ENCODE measurements at regions not wholly inside any gene's neighbourhood (a gene's known extent, or its start where the extent isn't known, plus 50 kb on each side); places are given as distances from the start of the nearest gene placed in this dataset.

GRCh38 chr5:106698169-106698568, 972.6 kb downstream of the EFNA5 start:
- BruUV-seq (replicated peaks) = no TSS peak
- no peak for DNase-seq (ENCODE audit: low spot score)
- no peak overlapping the region for H2AFZ ChIP-seq (ENCODE audit: low read length)
- no peaks in the 10 kb centered on the region for H4K20me1 ChIP-seq (ENCODE audit: insufficient read depth, low read length)
- no peaks in the 10 kb centered on the region for H3K36me3 ChIP-seq (ENCODE audit: insufficient read depth, low read length)
- no peak overlapping the region for H3K4me3 ChIP-seq (ENCODE audit: low read depth, low read length, poor library complexity, severe bottlenecking)
- H3K79me2 ChIP-seq (ENCODE audit: insufficient read depth, low read depth, low read length) = no peaks in the 10 kb centered on the region
- ChIA-PET POLR2A (no interaction called here), CTCF (ENCODE audit: unreplicated experiment) (no interaction called here)
- no peaks in the 10 kb centered on the region for H3K4me1 ChIP-seq (ENCODE audit: insufficient read depth, low read length, poor library complexity, severe bottlenecking)
- no peak overlapping the region for H3K27ac ChIP-seq (ENCODE audit: low read depth, low read length, poor library complexity, severe bottlenecking)
- H3K4me2 ChIP-seq (ENCODE audit: low read length) = no peak overlapping the region
- TF ChIP-seq EZH2phosphoT487 (IDR thresholded peaks at IDR 0.05; ENCODE audit: borderline replicate concordance, low read depth, low read length) (no peak), CTCF (conservative IDR thresholded peaks at IDR 0.05; ENCODE audit: low read length) (no peak)
- no peaks in the 10 kb centered on the region for H3K9me3 ChIP-seq (ENCODE audit: low read length)
- intact Hi-C loops (cut with micrococcal nuclease; ENCODE audit: unreplicated experiment) = no loop called here
- no peaks in the 10 kb centered on the region for H3K9me2 ChIP-seq (ENCODE audit: insufficient read depth, low read length)

- Histone ChIP-seq H2AFZ (ENCODE audit: low read length) (no peak overlapping the region), H3K36me3 (ENCODE audit: insufficient read depth, low read length) (no peaks in the 10 kb centered on the region), H3K4me3 (ENCODE audit: low read depth, low read length, poor library complexity, severe bottlenecking) (no peak overlapping the region), H3K9me2 (ENCODE audit: insufficient read depth, low read length) (no peaks in the 10 kb centered on the region), H3K4me1 (ENCODE audit: insufficient read depth, low read length, poor library complexity, severe bottlenecking) (no peaks in the 10 kb centered on the region), H4K20me1 (ENCODE audit: insufficient read depth, low read length) (no peaks in the 10 kb centered on the region), H3K79me2 (ENCODE audit: insufficient read depth, low read depth, low read length) (no peaks in the 10 kb centered on the region), H3K4me2 (ENCODE audit: low read length) (no peak overlapping the region), H3K9me3 (ENCODE audit: low read length) (no peaks in the 10 kb centered on the region), H3K27ac (ENCODE audit: low read depth, low read length, poor library complexity, severe bottlenecking) (no peak overlapping the region)
- TF ChIP-seq EZH2phosphoT487 (IDR thresholded peaks at IDR 0.05; ENCODE audit: borderline replicate concordance, low read depth, low read length) = no peak
- no peak for TF ChIP-seq CTCF (conservative IDR thresholded peaks at IDR 0.05; ENCODE audit: low read length)
- no TSS peak for BruUV-seq (replicated peaks)
- intact Hi-C loops (cut with micrococcal nuclease; ENCODE audit: unreplicated experiment) = no loop called here
- DNase-seq (ENCODE audit: low spot score) = no peak
- CTCF ChIA-PET (ENCODE audit: unreplicated experiment) = no interaction called here
- POLR2A ChIA-PET = no interaction called here
These were observed 979.0 kb downstream of the EFNA5 start for GRCh38 chr5:106691701-106692100.

GRCh38 chr5:106690585-106690984, 980.2 kb downstream of the EFNA5 start:
- H3K4me2 ChIP-seq (ENCODE audit: low read length) = no peak overlapping the region
- no peaks in the 10 kb centered on the region for H3K36me3 ChIP-seq (ENCODE audit: insufficient read depth, low read length)
- H3K4me3 ChIP-seq (ENCODE audit: low read depth, low read length, poor library complexity, severe bottlenecking) = no peak overlapping the region
- no peaks in the 10 kb centered on the region for H3K9me2 ChIP-seq (ENCODE audit: insufficient read depth, low read length)
- no peak overlapping the region for H2AFZ ChIP-seq (ENCODE audit: low read length)
- no peaks in the 10 kb centered on the region for H3K9me3 ChIP-seq (ENCODE audit: low read length)
- no peaks in the 10 kb centered on the region for H3K79me2 ChIP-seq (ENCODE audit: insufficient read depth, low read depth, low read length)
- ChIA-PET CTCF (ENCODE audit: unreplicated experiment) (no interaction called here), POLR2A (no interaction called here)
- intact Hi-C loops (cut with micrococcal nuclease; ENCODE audit: unreplicated experiment) = no loop called here
- BruUV-seq (replicated peaks) = no TSS peak
- no peak overlapping the region for H3K27ac ChIP-seq (ENCODE audit: low read depth, low read length, poor library complexity, severe bottlenecking)
- TF ChIP-seq EZH2phosphoT487 (IDR thresholded peaks at IDR 0.05; ENCODE audit: borderline replicate concordance, low read depth, low read length) (no peak), CTCF (conservative IDR thresholded peaks at IDR 0.05; ENCODE audit: low read length) (no peak)
- DNase-seq (ENCODE audit: low spot score) = no peak
- H4K20me1 ChIP-seq (ENCODE audit: insufficient read depth, low read length) = no peaks in the 10 kb centered on the region
- H3K4me1 ChIP-seq (ENCODE audit: insufficient read depth, low read length, poor library complexity, severe bottlenecking) = no peaks in the 10 kb centered on the region
